Bronchial epithelial cell (primary cell): ENCODE measurements at regions not wholly inside any gene's neighbourhood (a gene's known extent, or its start where the extent isn't known, plus 50 kb on each side); places are given as distances from the start of the nearest gene placed in this dataset.

Experiments
- DNase-seq: peaks from one replicate; pipeline ENCODE4 v3.0.0-alpha.2; 2010; ENCODE audit warnings: low read depth
- FAIRE-seq: peaks from 2 replicates; lab custom pipeline; 2011; peaks lifted over from hg19 to GRCh38; lab: Jason Lieb, UNC
- H3K27me3 ChIP-seq: 2 replicates; pipeline ENCODE4 v1.5.1; 2011; ENCODE audit warnings: low read length; ENCODE audit not compliant: control insufficient read depth, insufficient read depth
- H3K36me3 ChIP-seq: 2 replicates; pipeline ENCODE4 v1.5.1; 2011; ENCODE audit warnings: low read length; ENCODE audit not compliant: control insufficient read depth, insufficient read depth
- H3K4me3 ChIP-seq: 2 replicates; pipeline ENCODE4 v1.5.1; 2011; ENCODE audit warnings: mild to moderate bottlenecking, low read depth, low read length, control low read depth
- TF ChIP-seq, protein P1 (sequence below): IDR thresholded peaks from 2 replicates; pipeline ENCODE4 v1.5.1; 2011; ENCODE audit warnings: mild to moderate bottlenecking, moderate library complexity, low read length, control low read depth, inconsistent platforms; ENCODE audit not compliant: insufficient read depth, severe bottlenecking

DNA sequence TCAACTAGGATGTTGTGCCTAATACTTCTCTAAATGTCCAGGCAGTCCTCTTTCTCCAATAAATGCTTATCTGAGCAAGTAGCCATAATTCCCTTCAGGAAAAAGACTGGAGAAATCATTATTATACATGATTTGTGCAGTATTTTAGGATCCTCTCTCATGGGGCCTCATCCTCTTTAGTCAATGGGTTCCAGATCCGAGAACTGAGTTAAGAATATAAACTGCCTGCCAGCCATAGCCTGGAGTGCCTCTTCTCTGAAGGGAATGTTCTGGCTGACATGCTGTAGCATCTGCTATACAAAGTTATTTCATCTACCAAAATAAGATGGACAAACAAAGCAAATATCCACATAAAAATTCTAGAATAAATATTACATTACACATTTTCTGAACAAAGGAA, 334.0 kb upstream of the PRMT6 start:
- no peak overlapping the region for H3K4me3 ChIP-seq
- TF ChIP-seq, protein P1, sequence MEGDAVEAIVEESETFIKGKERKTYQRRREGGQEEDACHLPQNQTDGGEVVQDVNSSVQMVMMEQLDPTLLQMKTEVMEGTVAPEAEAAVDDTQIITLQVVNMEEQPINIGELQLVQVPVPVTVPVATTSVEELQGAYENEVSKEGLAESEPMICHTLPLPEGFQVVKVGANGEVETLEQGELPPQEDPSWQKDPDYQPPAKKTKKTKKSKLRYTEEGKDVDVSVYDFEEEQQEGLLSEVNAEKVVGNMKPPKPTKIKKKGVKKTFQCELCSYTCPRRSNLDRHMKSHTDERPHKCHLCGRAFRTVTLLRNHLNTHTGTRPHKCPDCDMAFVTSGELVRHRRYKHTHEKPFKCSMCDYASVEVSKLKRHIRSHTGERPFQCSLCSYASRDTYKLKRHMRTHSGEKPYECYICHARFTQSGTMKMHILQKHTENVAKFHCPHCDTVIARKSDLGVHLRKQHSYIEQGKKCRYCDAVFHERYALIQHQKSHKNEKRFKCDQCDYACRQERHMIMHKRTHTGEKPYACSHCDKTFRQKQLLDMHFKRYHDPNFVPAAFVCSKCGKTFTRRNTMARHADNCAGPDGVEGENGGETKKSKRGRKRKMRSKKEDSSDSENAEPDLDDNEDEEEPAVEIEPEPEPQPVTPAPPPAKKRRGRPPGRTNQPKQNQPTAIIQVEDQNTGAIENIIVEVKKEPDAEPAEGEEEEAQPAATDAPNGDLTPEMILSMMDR: no peak
- FAIRE-seq (no peak), DNase-seq (no peak)
- H3K27me3 ChIP-seq: no peaks in the 10 kb centered on the region
- no peaks in the 10 kb centered on the region for H3K36me3 ChIP-seq

DNA sequence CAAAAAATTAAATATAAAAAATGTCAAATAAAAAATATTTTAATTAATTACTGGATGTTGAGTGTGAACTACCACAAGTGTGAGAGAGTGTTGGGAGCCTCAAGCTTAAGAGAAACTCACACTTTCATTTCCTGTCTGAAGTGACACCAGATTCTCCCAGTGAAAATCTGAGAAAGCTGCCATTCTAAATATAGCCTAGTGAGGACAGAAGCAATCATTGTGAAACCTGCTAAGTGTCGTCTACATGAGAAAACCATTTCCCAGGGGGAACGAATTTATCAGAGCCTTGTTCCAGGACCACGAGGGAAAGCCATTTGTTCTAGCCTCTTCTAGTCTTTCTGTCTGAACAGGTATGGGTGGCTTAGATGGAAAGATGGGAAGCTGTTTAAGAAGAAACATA, 329.3 kb upstream of the PRMT6 start:
- Histone ChIP-seq H3K36me3 (no peaks in the 10 kb centered on the region), H3K4me3 (no peak overlapping the region), H3K27me3 (no peaks in the 10 kb centered on the region)
- no peak for DNase-seq
- FAIRE-seq: no peak
- TF ChIP-seq, protein P1: no peak

DNA sequence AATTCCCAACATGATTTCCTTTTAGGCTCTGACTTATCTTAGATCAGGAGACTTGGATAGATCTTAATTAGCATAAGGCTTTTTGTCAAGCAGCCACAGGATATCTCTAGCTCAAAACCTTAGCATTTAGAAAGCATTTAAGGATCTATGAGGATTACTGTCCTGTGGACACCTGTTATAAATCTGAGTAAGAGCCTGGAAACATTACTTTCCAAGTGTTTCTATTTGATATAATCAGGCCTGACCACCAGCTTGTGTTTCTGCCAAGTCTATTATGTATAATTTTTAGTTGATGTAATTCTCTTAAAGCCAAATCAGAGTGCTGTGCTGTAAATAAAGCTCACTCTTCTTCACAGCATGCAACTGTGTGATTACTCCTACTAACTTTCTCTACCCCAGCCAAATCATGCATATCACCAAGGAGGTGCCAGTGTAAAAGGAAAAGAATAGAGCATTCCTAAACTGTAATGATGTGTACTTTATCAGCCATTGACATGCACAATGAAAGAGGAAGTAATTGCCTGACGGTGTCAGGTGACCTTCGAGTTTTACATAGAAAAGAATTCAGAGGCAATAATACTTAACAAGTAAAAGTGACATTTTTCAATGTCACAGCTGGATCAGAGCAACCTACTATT, 309.9 kb upstream of the PRMT6 start:
- FAIRE-seq (no peak), DNase-seq (no peak)
- TF ChIP-seq, protein P1: no peak
- Histone ChIP-seq H3K4me3 (no peak overlapping the region), H3K27me3 (no peaks in the 10 kb centered on the region), H3K36me3 (no peaks in the 10 kb centered on the region)

DNA sequence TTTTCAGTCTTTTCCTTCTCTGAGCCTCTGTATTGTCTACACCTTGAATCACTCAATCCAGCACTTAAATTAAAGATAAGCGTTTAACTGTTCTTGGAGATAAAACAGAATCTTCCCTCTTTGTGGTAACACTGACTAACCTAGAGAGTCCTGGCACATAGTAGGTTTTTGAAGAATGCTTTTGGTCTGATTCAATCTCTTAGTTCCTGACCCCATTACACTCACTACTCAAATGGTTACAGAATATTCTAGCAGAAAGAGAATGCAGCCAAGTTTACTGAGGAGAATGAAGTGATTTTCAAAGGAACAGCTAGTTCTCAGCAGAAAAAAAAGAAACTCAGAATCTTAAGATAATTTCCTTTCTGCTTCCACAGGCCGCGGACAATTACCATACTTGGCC, 309.2 kb upstream of the PRMT6 start:
- FAIRE-seq (no peak), DNase-seq (no peak)
- Histone ChIP-seq H3K36me3 (no peaks in the 10 kb centered on the region), H3K4me3 (no peak overlapping the region), H3K27me3 (no peaks in the 10 kb centered on the region)
- TF ChIP-seq, protein P1: no peak

DNA sequence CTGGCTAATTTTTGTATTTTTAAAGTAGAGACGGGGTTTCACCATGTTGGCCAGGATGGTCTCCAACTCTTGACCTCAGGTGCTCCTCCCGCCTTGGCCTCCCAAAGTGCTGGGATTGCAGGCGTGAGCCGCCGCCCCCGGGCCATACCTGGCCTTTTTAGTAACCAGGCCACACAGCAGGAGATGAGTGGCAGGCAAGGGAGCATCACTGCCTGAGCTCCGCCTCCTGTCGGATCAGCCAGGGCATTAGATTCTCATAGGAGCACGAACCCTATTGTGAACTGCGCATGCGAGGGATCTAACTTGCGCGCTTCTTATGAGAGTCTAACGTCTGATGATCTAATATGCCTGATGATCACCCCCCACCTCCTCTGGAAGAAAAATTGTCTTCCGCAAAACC, 308.7 kb upstream of the PRMT6 start:
- TF ChIP-seq, protein P1: no peak
- no peaks in the 10 kb centered on the region for H3K27me3 ChIP-seq
- FAIRE-seq (no peak), DNase-seq (no peak)
- no peak overlapping the region for H3K4me3 ChIP-seq
- no peaks in the 10 kb centered on the region for H3K36me3 ChIP-seq

DNA sequence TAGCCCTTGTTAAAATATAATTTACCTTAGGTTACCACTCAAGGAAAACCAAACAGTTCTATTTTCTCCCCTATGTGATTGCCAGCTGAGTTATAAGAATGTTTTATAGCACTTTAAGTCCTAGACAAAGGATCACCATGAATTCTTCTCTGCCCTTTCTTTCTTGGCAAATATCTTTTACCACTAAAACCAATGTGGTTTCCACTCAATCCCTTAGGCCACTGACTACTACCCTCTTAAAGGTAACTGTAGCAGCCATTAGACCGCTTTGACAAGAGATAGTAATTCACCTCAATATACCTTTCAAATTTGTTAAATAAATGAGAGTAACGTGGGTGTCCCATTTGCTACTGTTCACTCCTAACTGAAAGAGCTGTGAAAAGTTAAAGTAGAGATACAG, 307.9 kb upstream of the PRMT6 start:
- Histone ChIP-seq H3K4me3 (no peak overlapping the region), H3K36me3 (no peaks in the 10 kb centered on the region), H3K27me3 (no peaks in the 10 kb centered on the region)
- TF ChIP-seq, protein P1: no peak
- DNase-seq: no peak
- FAIRE-seq: no peak
